ENCODE measurements at regions not wholly inside any gene's neighbourhood (a gene's known extent, or its start where the extent isn't known, plus 50 kb on each side); places are given as distances from the start of the nearest gene placed in this dataset.

- no peak for TF ChIP-seq EZH2 (IDR thresholded peaks at IDR 0.05)
- TF ChIP-seq POLR2AphosphoS5 (IDR thresholded peaks at IDR 0.05; ENCODE audit: borderline replicate concordance, low read depth, low read length), result no peak
- no peak for TF ChIP-seq FOXP2 (optimal IDR thresholded peaks at IDR 0.05; ENCODE audit: control extremely low read depth, extremely low read length, insufficient read depth)
- no peak overlapping the region for H3K27ac ChIP-seq
- H3K9me3 ChIP-seq (ENCODE audit: low read depth, low read length), result peaks cover 8% of the 10 kb centered on the region; the same call in 1 of the 2 replicates
- no peak overlapping the region for H3K4me3 ChIP-seq
- no peak overlapping the region for H3K9ac ChIP-seq (ENCODE audit: insufficient read length)
- DNase-seq (ENCODE audit: low read depth, low spot score), result no peak
- peaks cover 18% of the 10 kb centered on the region; the same call in 1 of the 2 replicates for H3K36me3 ChIP-seq (ENCODE audit: insufficient read depth, low read length)
These were observed 120.3 kb upstream of the DKK2 start for GRCh38 chr4:107156443-107156842.

GRCh38 chr4:107155366-107155765 is 119.3 kb upstream of the DKK2 start:
- DNase-seq (ENCODE audit: low read depth, low spot score), result no peak
- 0 out of 2 replicates have a peak, but pooled peaks cover 5% of the 10 kb centered on the region for H3K9me3 ChIP-seq (ENCODE audit: low read depth, low read length)
- H3K36me3 ChIP-seq (ENCODE audit: insufficient read depth, low read length), result peaks cover 9% of the 10 kb centered on the region; the same call in 1 of the 2 replicates
- H3K4me3 ChIP-seq, result no peak overlapping the region
- no peak for TF ChIP-seq FOXP2 (optimal IDR thresholded peaks at IDR 0.05; ENCODE audit: control extremely low read depth, extremely low read length, insufficient read depth)
- no peak for TF ChIP-seq EZH2 (IDR thresholded peaks at IDR 0.05)
- TF ChIP-seq POLR2AphosphoS5 (IDR thresholded peaks at IDR 0.05; ENCODE audit: borderline replicate concordance, low read depth, low read length), result no peak
- peak overlapping the region; percentile 24 for H3K9ac ChIP-seq (ENCODE audit: insufficient read length)
- peak overlapping the region; percentile 90 for H3K27ac ChIP-seq

GRCh38 chr4:107153956-107154355 is 117.8 kb upstream of the DKK2 start:
- DNase-seq (ENCODE audit: low read depth, low spot score), result peak; percentile 88
- no peaks in the 10 kb centered on the region; the same call in 1 of the 2 replicates for H3K36me3 ChIP-seq (ENCODE audit: insufficient read depth, low read length)
- 0 out of 2 replicates have a peak, but pooled peaks cover 3% of the 10 kb centered on the region for H3K9me3 ChIP-seq (ENCODE audit: low read depth, low read length)
- H3K27ac ChIP-seq, result peak overlapping the region; percentile 90
- peak overlapping the region; percentile 28 for H3K9ac ChIP-seq (ENCODE audit: insufficient read length)
- H3K4me3 ChIP-seq, result peak overlapping the region; percentile 35
- TF ChIP-seq EZH2 (IDR thresholded peaks at IDR 0.05), result no peak
- peak; percentile 43; the same call in 1 of the 2 replicates for TF ChIP-seq POLR2AphosphoS5 (IDR thresholded peaks at IDR 0.05; ENCODE audit: borderline replicate concordance, low read depth, low read length)
- TF ChIP-seq FOXP2 (optimal IDR thresholded peaks at IDR 0.05; ENCODE audit: control extremely low read depth, extremely low read length, insufficient read depth), result peak; percentile 30

- H3K36me3 ChIP-seq (ENCODE audit: insufficient read depth, low read length), result no peaks in the 10 kb centered on the region
- H3K9me3 ChIP-seq (ENCODE audit: low read depth, low read length), result 0 out of 2 replicates have a peak, but pooled peaks cover under 1% of the 10 kb centered on the region
- TF ChIP-seq EZH2 (IDR thresholded peaks at IDR 0.05) (no peak), FOXP2 (optimal IDR thresholded peaks at IDR 0.05; ENCODE audit: control extremely low read depth, extremely low read length, insufficient read depth) (no peak), POLR2AphosphoS5 (IDR thresholded peaks at IDR 0.05; ENCODE audit: borderline replicate concordance, low read depth, low read length) (no peak)
- H3K9ac ChIP-seq (ENCODE audit: insufficient read length), result peak overlapping the region; percentile 15
- peak overlapping the region; percentile 90 for H3K27ac ChIP-seq
- H3K4me3 ChIP-seq, result 0 out of 2 replicates have a peak overlapping the region, but pooled peaks have one; percentile 16
- no peak for DNase-seq (ENCODE audit: low read depth, low spot score)
These were observed 117.1 kb upstream of the DKK2 start for GRCh38 chr4:107153228-107153627.

GRCh38 chr4:107151173-107151572 is 115.1 kb upstream of the DKK2 start:
- DNase-seq (ENCODE audit: low read depth, low spot score), result no peak
- no peak overlapping the region for H3K4me3 ChIP-seq
- TF ChIP-seq FOXP2 (optimal IDR thresholded peaks at IDR 0.05; ENCODE audit: control extremely low read depth, extremely low read length, insufficient read depth), result no peak
- TF ChIP-seq POLR2AphosphoS5 (IDR thresholded peaks at IDR 0.05; ENCODE audit: borderline replicate concordance, low read depth, low read length), result no peak
- TF ChIP-seq EZH2 (IDR thresholded peaks at IDR 0.05), result no peak
- no peak overlapping the region for H3K9ac ChIP-seq (ENCODE audit: insufficient read length)
- no peak overlapping the region for H3K27ac ChIP-seq
- no peaks in the 10 kb centered on the region for H3K36me3 ChIP-seq (ENCODE audit: insufficient read depth, low read length)
- H3K9me3 ChIP-seq (ENCODE audit: low read depth, low read length), result no peaks in the 10 kb centered on the region

GRCh38 chr4:107148904-107149303 is 112.8 kb upstream of the DKK2 start:
- DNase-seq (ENCODE audit: low read depth, low spot score), result no peak
- TF ChIP-seq POLR2AphosphoS5 (IDR thresholded peaks at IDR 0.05; ENCODE audit: borderline replicate concordance, low read depth, low read length), result no peak
- TF ChIP-seq FOXP2 (optimal IDR thresholded peaks at IDR 0.05; ENCODE audit: control extremely low read depth, extremely low read length, insufficient read depth), result no peak
- no peak for TF ChIP-seq EZH2 (IDR thresholded peaks at IDR 0.05)

GRCh38 chr4:107147873-107148272 is 111.8 kb upstream of the DKK2 start:
- H3K9me3 ChIP-seq (ENCODE audit: low read depth, low read length), result no peaks in the 10 kb centered on the region
- TF ChIP-seq FOXP2 (optimal IDR thresholded peaks at IDR 0.05; ENCODE audit: control extremely low read depth, extremely low read length, insufficient read depth) (no peak), EZH2 (IDR thresholded peaks at IDR 0.05) (no peak), POLR2AphosphoS5 (IDR thresholded peaks at IDR 0.05; ENCODE audit: borderline replicate concordance, low read depth, low read length) (no peak)

More at GRCh38 chr4:107148904-107149303, 112.8 kb upstream of the DKK2 start:
- Histone ChIP-seq H3K4me3 (no peak overlapping the region), H3K9ac (ENCODE audit: insufficient read length) (no peak overlapping the region), H3K36me3 (ENCODE audit: insufficient read depth, low read length) (no peaks in the 10 kb centered on the region), H3K27ac (no peak overlapping the region), H3K9me3 (ENCODE audit: low read depth, low read length) (no peaks in the 10 kb centered on the region)

GRCh38 chr4:107138433-107138832 is 102.3 kb upstream of the DKK2 start:
- Histone ChIP-seq H3K4me3 (no peak overlapping the region), H3K27ac (no peak overlapping the region), H3K9ac (ENCODE audit: insufficient read length) (no peak overlapping the region), H3K36me3 (ENCODE audit: insufficient read depth, low read length) (no peaks in the 10 kb centered on the region), H3K9me3 (ENCODE audit: low read depth, low read length) (no peaks in the 10 kb centered on the region)
- no peak for DNase-seq (ENCODE audit: low read depth, low spot score)
- TF ChIP-seq EZH2 (IDR thresholded peaks at IDR 0.05), result no peak
- no peak for TF ChIP-seq FOXP2 (optimal IDR thresholded peaks at IDR 0.05; ENCODE audit: control extremely low read depth, extremely low read length, insufficient read depth)
- no peak for TF ChIP-seq POLR2AphosphoS5 (IDR thresholded peaks at IDR 0.05; ENCODE audit: borderline replicate concordance, low read depth, low read length)

More at GRCh38 chr4:107147873-107148272, 111.8 kb upstream of the DKK2 start:
- DNase-seq (ENCODE audit: low read depth, low spot score), result no peak
- Histone ChIP-seq H3K4me3 (no peak overlapping the region), H3K9ac (ENCODE audit: insufficient read length) (no peak overlapping the region), H3K36me3 (ENCODE audit: insufficient read depth, low read length) (no peaks in the 10 kb centered on the region), H3K27ac (no peak overlapping the region)

Measured in SK-N-MC (cell line).